DOHH2 (cell line): ENCODE measurements at regions not wholly inside any gene's neighbourhood (a gene's known extent, or its start where the extent isn't known, plus 50 kb on each side); places are given as distances from the start of the nearest gene placed in this dataset.

Experiments used
- CTCF ChIP-seq: fragments of 200-600 bp; sonication (generic); IDR thresholded peaks from one replicate; pipeline ENCODE4 v1.5.1; 2014; ENCODE audit warnings: antibody characterized with exemption, mild to moderate bottlenecking, low read depth, low read length; ENCODE audit not compliant: poor library complexity, severe bottlenecking
- EZH2phosphoT487 ChIP-seq: fragments of 200-600 bp; sonication (generic); IDR thresholded peaks from 2 replicates; pipeline ENCODE4 v1.6.1; 2017; ENCODE audit warnings: borderline replicate concordance, mild to moderate bottlenecking, antibody characterized with exemption, low read length, moderate library complexity, mixed read lengths

- no peak for TF ChIP-seq CTCF
- no peak for TF ChIP-seq EZH2phosphoT487
Observed at GRCh38 chr5:125576822-125577221, 830.4 kb upstream of the ZNF608 start.
